Naive B cell (primary cell): ENCODE measurements at regions not wholly inside any gene's neighbourhood (a gene's known extent, or its start where the extent isn't known, plus 50 kb on each side); places are given as distances from the start of the nearest gene placed in this dataset.

Experiments
- ATAC-seq, 2 donors: fragments of 150-1000 bp; cut with Tn5 transposase; 2 replicates each; pipeline ENCODE4 v1.10.0; 2021; ENCODE audit warnings: low read depth in 2 of 2, mild to moderate bottlenecking in 2 of 2, moderate library complexity in 2 of 2
- DNase-seq: peaks from one replicate; pipeline ENCODE4 v3.0.0; 2022
- H3K27ac Mint-ChIP-seq, 6 donors: one replicate each; pipeline ENCODE4 v1.8.0; 2020 to 2022; ENCODE audit warnings: mild to moderate bottlenecking in 6 of 6, mixed read lengths in 6 of 6, moderate library complexity in 5 of 6, inconsistent platforms in 2 of 6
- H3K27me3 Mint-ChIP-seq, 3 donors: one replicate each; pipeline ENCODE4 v1.8.0; 2021 to 2022; ENCODE audit warnings: mixed read lengths in 3 of 3, mild to moderate bottlenecking in 1 of 3
- H3K36me3 Mint-ChIP-seq, 2 donors: one replicate each; pipeline ENCODE4 v1.8.0; 2020 to 2022; ENCODE audit warnings: mixed read lengths in 2 of 2, inconsistent platforms in 1 of 2, mild to moderate bottlenecking in 1 of 2
- H3K4me1 Mint-ChIP-seq, 3 donors: one replicate each; pipeline ENCODE4 v1.8.0; 2020 to 2022; ENCODE audit warnings: mixed read lengths in 3 of 3, inconsistent platforms in 1 of 3, mild to moderate bottlenecking in 1 of 3, moderate library complexity in 1 of 3
- H3K4me3 Mint-ChIP-seq, 8 donors: one replicate each; pipeline ENCODE4 v1.8.0; 2020 to 2022; ENCODE audit warnings: mild to moderate bottlenecking in 8 of 8, mixed read lengths in 8 of 8, moderate library complexity in 8 of 8, inconsistent platforms in 2 of 8
- H3K9me3 Mint-ChIP-seq, 7 donors: one replicate each; pipeline ENCODE4 v1.8.0; 2020 to 2022; ENCODE audit warnings: mixed read lengths in 7 of 7, mild to moderate bottlenecking in 5 of 7, inconsistent platforms in 2 of 7, moderate library complexity in 1 of 7

DNA sequence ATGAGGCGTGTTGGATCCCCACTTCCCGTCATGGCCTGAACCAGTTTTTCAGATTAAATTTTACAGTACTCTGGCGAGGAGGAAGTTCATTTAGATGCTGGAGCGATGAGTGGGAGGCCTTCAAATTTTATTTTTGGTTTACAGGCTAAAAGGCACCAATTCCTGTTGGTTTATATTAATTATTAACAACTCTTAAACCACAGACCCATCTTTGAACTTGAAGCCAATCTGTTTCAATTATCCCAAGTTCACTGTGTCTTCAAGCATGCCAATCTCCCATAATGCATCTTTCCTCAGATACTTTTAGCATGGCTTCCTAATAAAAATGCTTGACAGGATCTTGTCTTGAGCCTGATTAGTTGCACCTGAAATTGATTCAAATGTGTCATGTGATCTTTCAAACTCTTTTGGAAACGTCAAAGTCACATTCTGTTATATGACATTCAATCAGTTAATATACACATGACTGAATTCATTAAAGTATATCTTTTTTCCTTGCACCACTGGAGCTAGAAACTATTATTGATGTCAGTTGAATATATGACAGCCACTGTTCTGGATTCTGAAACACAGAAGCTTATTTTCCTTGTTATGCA is 641.7 kb upstream of the TMEM132C start:
- Mint-ChIP-seq H3K27ac (no peak overlapping the region), H3K4me1 (no peaks in the 10 kb centered on the region), H3K4me3 (no peak overlapping the region), H3K9me3 (peaks cover 0 to 12% (median 4%) of the 10 kb centered on the region in 7 donors), H3K36me3 (no peaks in the 10 kb centered on the region), H3K27me3 (no peaks in the 10 kb centered on the region)
- DNase-seq: no peak
- no peak for ATAC-seq

DNA sequence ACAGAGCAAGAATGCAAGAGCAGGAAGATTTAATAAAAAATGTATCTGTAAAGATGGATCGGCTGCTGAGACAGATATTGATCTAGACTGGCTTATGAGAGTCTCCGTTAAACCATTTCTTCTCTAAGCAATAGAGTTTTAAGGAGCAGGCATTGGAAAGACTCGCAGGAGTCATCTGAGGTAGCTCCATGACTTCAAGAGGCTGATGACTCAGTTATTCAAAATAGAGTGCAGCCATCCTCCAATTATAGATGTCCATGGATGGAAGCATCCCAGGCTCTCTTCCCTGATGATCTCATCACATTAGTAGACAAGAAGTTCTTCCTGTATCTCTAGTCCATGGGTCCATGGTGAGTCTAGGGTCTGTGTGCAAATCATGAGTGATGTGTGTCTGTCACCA is 638.3 kb upstream of the TMEM132C start:
- no peaks in the 10 kb centered on the region for H3K36me3 Mint-ChIP-seq
- ATAC-seq (no peak), DNase-seq (no peak)
- H3K4me3 Mint-ChIP-seq: no peak overlapping the region
- H3K9me3 Mint-ChIP-seq: peaks cover 0 to 5% (median 0%) of the 10 kb centered on the region in 7 donors
- no peaks in the 10 kb centered on the region for H3K4me1 Mint-ChIP-seq
- no peaks in the 10 kb centered on the region for H3K27me3 Mint-ChIP-seq
- no peak overlapping the region for H3K27ac Mint-ChIP-seq

- DNase-seq (no peak), ATAC-seq (no peak)
- no peaks in the 10 kb centered on the region for H3K36me3 Mint-ChIP-seq
- H3K9me3 Mint-ChIP-seq: peaks cover 0 to 5% (median 0%) of the 10 kb centered on the region in 7 donors
- peak overlapping the region in 1 of 6 donors; percentile 61 for H3K27ac Mint-ChIP-seq
- H3K27me3 Mint-ChIP-seq: no peaks in the 10 kb centered on the region
- no peak overlapping the region for H3K4me3 Mint-ChIP-seq
- H3K4me1 Mint-ChIP-seq: no peaks in the 10 kb centered on the region
Measured at GRCh38 chr12:127629066-127629820, 637.7 kb upstream of the TMEM132C start.

DNA sequence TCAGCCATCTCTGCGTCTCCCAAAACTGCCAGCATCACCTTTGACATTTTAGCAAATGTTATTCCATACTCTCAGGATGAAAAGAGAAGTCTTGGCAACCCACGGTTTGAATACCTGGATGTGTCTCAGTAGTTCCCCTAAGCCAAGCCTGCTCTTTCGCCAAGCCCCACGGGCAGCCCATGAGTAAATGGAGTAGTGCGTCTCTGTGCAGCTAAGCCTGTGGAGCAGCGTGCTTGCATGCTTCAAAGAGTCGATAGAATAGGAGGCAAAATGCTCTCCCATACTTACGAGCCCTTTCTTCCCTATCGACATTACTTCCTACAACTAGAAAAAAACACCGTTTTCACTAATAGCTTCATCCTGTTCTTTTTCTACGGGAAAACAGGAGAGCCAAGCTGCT is 634.5 kb upstream of the TMEM132C start:
- H3K4me3 Mint-ChIP-seq: no peak overlapping the region
- peaks cover 0 to 7% (median 0%) of the 10 kb centered on the region in 7 donors for H3K9me3 Mint-ChIP-seq
- H3K27me3 Mint-ChIP-seq: peaks cover 0 to 3% (median 0%) of the 10 kb centered on the region in 3 donors
- ATAC-seq (no peak), DNase-seq (no peak)
- no peaks in the 10 kb centered on the region for H3K36me3 Mint-ChIP-seq
- no peak overlapping the region for H3K27ac Mint-ChIP-seq
- no peaks in the 10 kb centered on the region for H3K4me1 Mint-ChIP-seq

GRCh38 chr12:127635838-127636237 is 631.1 kb upstream of the TMEM132C start:
- Mint-ChIP-seq H3K9me3 (peaks cover 0 to 7% (median 3%) of the 10 kb centered on the region in 7 donors), H3K4me1 (no peaks in the 10 kb centered on the region), H3K27ac (no peak overlapping the region), H3K27me3 (peaks cover 0 to 3% (median 0%) of the 10 kb centered on the region in 3 donors), H3K36me3 (no peaks in the 10 kb centered on the region), H3K4me3 (no peak overlapping the region)
- DNase-seq (no peak), ATAC-seq (no peak)

GRCh38 chr12:127636882-127637281 is 630.1 kb upstream of the TMEM132C start:
- Mint-ChIP-seq H3K27me3 (peaks cover 0 to 3% (median 0%) of the 10 kb centered on the region in 3 donors), H3K4me3 (no peak overlapping the region), H3K9me3 (peaks cover 0 to 7% (median 3%) of the 10 kb centered on the region in 7 donors), H3K4me1 (no peaks in the 10 kb centered on the region), H3K36me3 (no peaks in the 10 kb centered on the region), H3K27ac (no peak overlapping the region)
- no peak for ATAC-seq
- no peak for DNase-seq

DNA sequence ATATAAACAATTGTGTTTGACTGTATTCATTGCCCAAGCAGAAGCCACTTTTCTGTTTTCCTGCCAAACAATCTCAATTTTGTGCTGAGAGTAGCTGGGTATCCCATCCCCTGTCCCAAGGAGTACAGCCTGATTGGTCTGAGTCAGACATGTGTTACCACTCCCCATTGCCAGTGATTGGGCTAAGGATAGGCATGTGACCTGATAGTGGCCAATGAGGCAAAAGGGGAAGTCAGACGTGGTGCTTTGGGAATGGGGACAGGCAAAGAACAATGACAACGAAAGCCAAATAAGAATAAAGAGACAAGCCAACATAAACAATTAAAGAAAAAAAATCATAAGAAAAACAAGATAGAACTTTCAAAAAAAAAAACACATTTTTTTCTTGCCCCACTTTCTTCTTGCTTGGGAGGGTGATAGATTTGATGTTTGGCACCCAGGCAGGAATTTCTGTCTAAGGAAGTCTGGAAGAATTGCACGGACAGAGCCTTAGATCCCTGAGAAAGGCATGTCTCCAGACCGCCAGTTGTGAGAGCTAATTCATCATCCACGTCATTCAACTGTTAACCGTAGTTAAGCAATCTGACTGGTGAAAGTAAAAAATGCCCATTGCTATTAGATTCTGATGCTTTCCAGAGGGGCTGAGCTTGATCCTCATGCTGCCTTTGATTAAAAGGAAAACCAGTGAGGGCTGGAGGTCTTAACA is 626.6 kb upstream of the TMEM132C start:
- Mint-ChIP-seq H3K27me3 (no peaks in the 10 kb centered on the region), H3K4me1 (no peaks in the 10 kb centered on the region), H3K9me3 (peaks cover 0 to 13% (median 5%) of the 10 kb centered on the region in 7 donors), H3K36me3 (no peaks in the 10 kb centered on the region), H3K27ac (no peak overlapping the region), H3K4me3 (no peak overlapping the region)
- ATAC-seq (no peak), DNase-seq (no peak)

DNA sequence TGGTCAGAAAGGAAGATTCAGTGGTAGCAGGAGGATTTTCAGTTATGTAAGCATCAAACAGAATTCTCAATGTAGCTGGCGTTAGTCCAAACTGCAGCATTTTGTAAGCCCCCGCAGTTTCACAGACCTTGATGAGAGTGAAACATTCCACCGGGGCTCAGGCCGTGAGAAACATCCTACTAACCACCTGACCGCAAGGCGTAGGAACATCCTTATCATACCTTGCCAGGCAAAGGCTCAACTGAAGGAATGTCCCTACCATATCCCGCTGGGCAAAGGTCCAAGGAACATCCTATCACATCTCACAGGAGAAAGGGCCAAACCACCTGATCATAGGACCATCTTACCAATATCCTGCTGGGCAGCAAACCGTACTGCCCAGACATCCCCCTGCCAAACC is 624.8 kb upstream of the TMEM132C start:
- ATAC-seq (no peak), DNase-seq (no peak)
- no peaks in the 10 kb centered on the region for H3K27me3 Mint-ChIP-seq
- no peaks in the 10 kb centered on the region for H3K36me3 Mint-ChIP-seq
- no peak overlapping the region for H3K27ac Mint-ChIP-seq
- peaks cover 2 to 13% (median 5%) of the 10 kb centered on the region in 7 donors for H3K9me3 Mint-ChIP-seq
- no peaks in the 10 kb centered on the region for H3K4me1 Mint-ChIP-seq
- no peak overlapping the region for H3K4me3 Mint-ChIP-seq

GRCh38 chr12:127648321-127648720 is 618.6 kb upstream of the TMEM132C start:
- Mint-ChIP-seq H3K4me1 (no peaks in the 10 kb centered on the region), H3K9me3 (peaks cover 0 to 18% (median 5%) of the 10 kb centered on the region in 7 donors), H3K27me3 (no peaks in the 10 kb centered on the region), H3K36me3 (no peaks in the 10 kb centered on the region), H3K4me3 (no peak overlapping the region), H3K27ac (no peak overlapping the region)
- DNase-seq (no peak), ATAC-seq (no peak)

DNA sequence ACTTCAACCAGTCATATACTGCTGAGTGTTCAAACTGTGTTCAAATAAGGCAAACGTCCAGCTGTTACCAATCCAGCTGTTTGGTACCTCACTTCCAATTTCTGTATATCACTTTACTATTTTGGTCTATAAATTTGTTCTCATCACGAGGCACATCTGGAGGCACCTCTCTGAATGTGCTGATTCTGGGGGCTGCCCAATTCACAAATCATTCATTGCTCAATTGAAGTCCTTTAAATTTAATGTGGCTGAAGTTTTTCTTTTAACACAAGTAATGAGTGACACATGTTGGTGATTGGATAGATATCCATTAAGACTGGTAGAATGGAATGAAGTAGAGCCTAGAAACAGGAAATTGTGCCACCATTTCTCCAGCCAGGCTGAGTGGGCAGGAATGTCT is 617.0 kb upstream of the TMEM132C start:
- Mint-ChIP-seq H3K27me3 (no peaks in the 10 kb centered on the region), H3K4me1 (no peaks in the 10 kb centered on the region), H3K4me3 (no peak overlapping the region)

DNA sequence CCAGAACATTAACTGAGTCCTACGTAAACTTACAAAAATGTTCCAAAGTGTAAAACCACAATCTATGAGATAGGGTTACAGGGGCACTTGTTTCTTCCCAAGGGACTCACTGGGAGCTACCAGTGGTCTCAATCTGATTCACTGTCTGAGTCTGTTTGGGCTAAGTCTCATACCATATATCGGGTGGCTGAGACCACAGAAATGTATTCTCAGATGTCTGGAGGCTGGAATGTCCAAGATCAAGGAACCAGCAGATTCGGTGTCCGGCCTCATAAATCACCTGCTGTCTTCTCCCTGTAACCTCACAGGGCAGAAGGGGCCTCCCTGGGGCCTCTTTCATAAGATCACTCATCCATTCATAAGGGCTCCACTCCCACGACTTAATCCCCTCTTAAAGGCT is 616.3 kb upstream of the TMEM132C start:
- H3K4me1 Mint-ChIP-seq: no peaks in the 10 kb centered on the region
- H3K9me3 Mint-ChIP-seq: peaks cover 0 to 17% (median 8%) of the 10 kb centered on the region in 7 donors
- H3K27ac Mint-ChIP-seq: no peak overlapping the region
- ATAC-seq: no peak
- DNase-seq: no peak
- H3K27me3 Mint-ChIP-seq: no peaks in the 10 kb centered on the region
- H3K4me3 Mint-ChIP-seq: no peak overlapping the region
- H3K36me3 Mint-ChIP-seq: no peaks in the 10 kb centered on the region

More for the DNA sequence above, 617.0 kb upstream of the TMEM132C start:
- H3K27ac Mint-ChIP-seq: no peak overlapping the region
- H3K36me3 Mint-ChIP-seq: no peaks in the 10 kb centered on the region
- DNase-seq: no peak
- ATAC-seq: no peak
- peaks cover 0 to 17% (median 6%) of the 10 kb centered on the region in 7 donors for H3K9me3 Mint-ChIP-seq

- Mint-ChIP-seq H3K36me3 (no peaks in the 10 kb centered on the region), H3K27me3 (no peaks in the 10 kb centered on the region), H3K27ac (no peak overlapping the region), H3K4me1 (no peaks in the 10 kb centered on the region), H3K9me3 (peaks cover 0 to 21% (median 8%) of the 10 kb centered on the region in 7 donors), H3K4me3 (no peak overlapping the region)
- DNase-seq (no peak), ATAC-seq (no peak)
Measured at GRCh38 chr12:127652281-127652680, 614.7 kb upstream of the TMEM132C start.

DNA sequence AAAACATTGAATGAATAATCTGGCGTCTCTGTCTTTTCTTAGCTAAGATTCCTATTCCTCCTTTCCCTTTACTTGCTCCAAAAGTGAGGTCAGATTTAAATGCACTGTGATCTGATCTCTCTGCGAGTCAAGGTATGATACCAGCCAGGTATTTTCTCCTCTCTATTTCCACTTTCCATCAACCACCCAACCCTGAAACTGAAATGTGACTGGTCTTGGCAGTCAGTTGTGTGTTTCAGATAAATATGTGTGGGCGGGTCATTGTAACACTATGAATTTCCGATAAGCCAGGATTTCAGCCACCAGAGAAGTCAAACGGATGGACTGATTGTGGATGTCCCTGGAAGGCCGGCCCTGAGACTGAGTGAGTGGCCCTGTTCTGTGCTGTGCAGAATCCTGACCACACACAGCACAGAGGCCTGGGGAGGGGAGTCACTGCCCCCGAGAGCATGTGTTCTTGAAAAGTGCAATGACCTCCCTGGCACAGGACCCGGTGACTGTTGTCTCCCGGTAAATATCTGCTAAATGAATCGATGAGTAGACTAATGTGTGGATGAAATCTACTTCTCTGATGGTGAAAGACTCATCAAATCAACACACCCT is 612.5 kb upstream of the TMEM132C start:
- Mint-ChIP-seq H3K36me3 (no peaks in the 10 kb centered on the region), H3K4me3 (no peak overlapping the region), H3K9me3 (peaks cover 0 to 14% (median 5%) of the 10 kb centered on the region in 7 donors), H3K4me1 (no peaks in the 10 kb centered on the region), H3K27ac (no peak overlapping the region), H3K27me3 (no peaks in the 10 kb centered on the region)
- ATAC-seq: no peak
- DNase-seq: no peak
